DND-41 (cell line): ENCODE measurements at regions not wholly inside any gene's neighbourhood (a gene's known extent, or its start where the extent isn't known, plus 50 kb on each side); places are given as distances from the start of the nearest gene placed in this dataset.

ENCODE experiments used
- ATAC-seq: fragments of 200-7000 bp; cut with Tn5 transposase; 3 replicates; pipeline ENCODE4 v1.9.1; 2021; ENCODE audit warnings: low read depth; ENCODE audit not compliant: insufficient read depth
- DNase-seq: peaks from one replicate; pipeline ENCODE4 v3.0.0-alpha.2; 2020
- H2AFZ ChIP-seq: 2 replicates; pipeline ENCODE4 v1.6.0; 2012; ENCODE audit warnings: low read depth, low read length
- H3K27ac ChIP-seq: 2 replicates; pipeline ENCODE4 v1.5.1; 2012; ENCODE audit warnings: low read length, inconsistent platforms
- H3K27me3 ChIP-seq: fragments of 200-600 bp; sonication (generic); 2 replicates; pipeline ENCODE4 v1.6.0; 2012; ENCODE audit warnings: low read length, mild to moderate bottlenecking, inconsistent platforms; ENCODE audit not compliant: insufficient read depth, poor library complexity
- H3K36me3 ChIP-seq: 2 replicates; pipeline ENCODE4 v1.5.1; 2012; ENCODE audit warnings: low read length, inconsistent platforms; ENCODE audit not compliant: insufficient read depth
- H3K4me1 ChIP-seq: 2 replicates; pipeline ENCODE4 v1.5.1; 2012; ENCODE audit warnings: mild to moderate bottlenecking, low read length; ENCODE audit not compliant: insufficient read depth
- H3K4me2 ChIP-seq: 2 replicates; pipeline ENCODE4 v1.6.0; 2012; ENCODE audit warnings: mild to moderate bottlenecking, moderate library complexity, low read length, inconsistent platforms; ENCODE audit not compliant: insufficient read depth
- H3K4me3 ChIP-seq, 2 experiments: fragments of 200-600 bp in 1 of 2; shearing (Covaris generic) in 1 of 2; 2 replicates each; pipeline ENCODE4 v1.5.1; 2012 to 2016; ENCODE audit warnings: inconsistent platforms in 2 of 2, low read length in 2 of 2, mild to moderate bottlenecking in 2 of 2, low read depth in 1 of 2, moderate library complexity in 1 of 2
- H3K79me2 ChIP-seq: 2 replicates; pipeline ENCODE4 v1.6.0; 2012; ENCODE audit warnings: low read length, inconsistent platforms; ENCODE audit not compliant: insufficient read depth
- H3K9ac ChIP-seq: 2 replicates; pipeline ENCODE4 v1.6.0; 2012; ENCODE audit warnings: low read depth, mild to moderate bottlenecking, inconsistent platforms, low read length, moderate library complexity
- H3K9me3 ChIP-seq: 2 replicates; pipeline ENCODE4 v1.5.1; 2012; ENCODE audit warnings: low read length, moderate library complexity, mild to moderate bottlenecking, inconsistent platforms; ENCODE audit not compliant: insufficient read depth, severe bottlenecking
- H4K20me1 ChIP-seq: 2 replicates; pipeline ENCODE4 v1.6.0; 2012; ENCODE audit warnings: low read length; ENCODE audit not compliant: insufficient read depth
- CTCF ChIP-seq: IDR thresholded peaks from 2 replicates; pipeline ENCODE4 v1.5.1; 2012; ENCODE audit warnings: borderline replicate concordance, low read length, moderate library complexity, mild to moderate bottlenecking; ENCODE audit not compliant: poor library complexity, severe bottlenecking; ENCODE audit errors: extremely low read depth
- EZH2 ChIP-seq: IDR thresholded peaks from 3 replicates; pipeline ENCODE4 v1.6.1; 2012; ENCODE audit warnings: borderline replicate concordance, low read depth, mild to moderate bottlenecking, moderate library complexity, low read length, inconsistent platforms; ENCODE audit not compliant: severe bottlenecking

GRCh38 chr5:40355846-40356245, 323.9 kb upstream of the PTGER4 start:
- Histone ChIP-seq H2AFZ (no peak overlapping the region), H3K4me1 (peaks cover 20% of the 10 kb centered on the region), H3K9me3 (peaks cover 2% of the 10 kb centered on the region), H3K79me2 (no peaks in the 10 kb centered on the region), H3K27me3 (no peaks in the 10 kb centered on the region), H3K36me3 (no peaks in the 10 kb centered on the region), H3K27ac (no peak overlapping the region), H3K9ac (no peak overlapping the region), H3K4me3 (no peak overlapping the region), H3K4me2 (no peak overlapping the region), H4K20me1 (no peaks in the 10 kb centered on the region)
- no peak for ATAC-seq
- no peak for DNase-seq
- TF ChIP-seq CTCF (no peak), EZH2 (no peak)

GRCh38 chr5:40355181-40355580, 324.5 kb upstream of the PTGER4 start:
- Histone ChIP-seq H3K79me2 (no peaks in the 10 kb centered on the region), H3K36me3 (no peaks in the 10 kb centered on the region), H3K4me3 (no peak overlapping the region), H3K4me1 (peaks cover 15% of the 10 kb centered on the region), H3K9me3 (peaks cover 5% of the 10 kb centered on the region), H3K27ac (no peak overlapping the region), H3K9ac (no peak overlapping the region), H2AFZ (no peak overlapping the region; the same call in 1 of the 2 replicates), H3K4me2 (no peak overlapping the region), H3K27me3 (no peaks in the 10 kb centered on the region), H4K20me1 (no peaks in the 10 kb centered on the region)
- DNase-seq: no peak
- TF ChIP-seq EZH2 (no peak), CTCF (no peak)
- ATAC-seq: no peak

- Histone ChIP-seq H3K79me2 (no peaks in the 10 kb centered on the region), H3K4me3 (no peak overlapping the region), H3K27ac (peak overlapping the region; percentile 24; the same call in 1 of the 2 replicates), H3K4me1 (peaks cover 5% of the 10 kb centered on the region), H3K36me3 (no peaks in the 10 kb centered on the region), H3K9me3 (peaks cover 15% of the 10 kb centered on the region), H3K27me3 (no peaks in the 10 kb centered on the region), H2AFZ (no peak overlapping the region), H4K20me1 (no peaks in the 10 kb centered on the region), H3K4me2 (no peak overlapping the region), H3K9ac (no peak overlapping the region)
- no peak for TF ChIP-seq EZH2
- no peak for TF ChIP-seq CTCF
- ATAC-seq (0 out of 3 replicates have a peak, but pooled peaks have one; percentile 27), DNase-seq (no peak)
Measured at GRCh38 chr5:40354171-40354570, 325.5 kb upstream of the PTGER4 start.

- H3K4me1 ChIP-seq: no peaks in the 10 kb centered on the region
Measured at GRCh38 chr5:40353442-40353841, 326.3 kb upstream of the PTGER4 start.

More at GRCh38 chr5:40353442-40353841, 326.3 kb upstream of the PTGER4 start:
- no peak overlapping the region for H2AFZ ChIP-seq
- no peak for DNase-seq
- no peak overlapping the region for H3K4me3 ChIP-seq
- no peaks in the 10 kb centered on the region for H3K27me3 ChIP-seq
- no peaks in the 10 kb centered on the region for H4K20me1 ChIP-seq
- ATAC-seq: no peak
- TF ChIP-seq EZH2 (no peak), CTCF (no peak)
- peaks cover 21% of the 10 kb centered on the region for H3K9me3 ChIP-seq
- no peaks in the 10 kb centered on the region for H3K79me2 ChIP-seq
- H3K9ac ChIP-seq: no peak overlapping the region
- H3K4me2 ChIP-seq: no peak overlapping the region
- no peaks in the 10 kb centered on the region for H3K36me3 ChIP-seq
- H3K27ac ChIP-seq: no peak overlapping the region
